ENCODE measurements at regions not wholly inside any gene's neighbourhood (a gene's known extent, or its start where the extent isn't known, plus 50 kb on each side); places are given as distances from the start of the nearest gene placed in this dataset.

- Histone ChIP-seq H3K4me1 (ENCODE audit: insufficient read depth, low read length) (peaks cover 4% of the 10 kb centered on the region), H3K27ac (ENCODE audit: low read depth, low read length) (no peak overlapping the region), H3K9ac (ENCODE audit: low read length) (no peak overlapping the region), H4K20me1 (ENCODE audit: insufficient read depth, low read length) (no peaks in the 10 kb centered on the region), H3K79me2 (ENCODE audit: insufficient read depth, low read length) (no peaks in the 10 kb centered on the region), H3K4me3 (ENCODE audit: insufficient read depth, low read depth, low read length) (no peak overlapping the region), H2AFZ (ENCODE audit: low read depth, low read length) (no peak overlapping the region), H3K4me2 (ENCODE audit: low read length) (no peak overlapping the region), H3K9me3 (ENCODE audit: insufficient read depth, low read depth, low read length) (peaks cover 8% of the 10 kb centered on the region), H3K27me3 (ENCODE audit: insufficient read depth, low read length) (no peaks in the 10 kb centered on the region), H3K36me3 (ENCODE audit: insufficient read depth, low read length) (no peaks in the 10 kb centered on the region)
- no peak for TF ChIP-seq EZH2 (IDR thresholded peaks at IDR 0.05; ENCODE audit: insufficient read depth, low read length)
- TF ChIP-seq CTCF (IDR thresholded peaks at IDR 0.05; ENCODE audit: insufficient read depth, low read depth, low read length) = no peak
- H3K27ac Mint-ChIP-seq (ENCODE audit: unreplicated experiment) = no peak overlapping the region
- no peak overlapping the region for H3K4me3 Mint-ChIP-seq (ENCODE audit: unreplicated experiment)
- peaks cover 4% of the 10 kb centered on the region for H3K4me1 Mint-ChIP-seq (ENCODE audit: low read depth, unreplicated experiment)
- peaks cover 2% of the 10 kb centered on the region for H3K36me3 Mint-ChIP-seq (ENCODE audit: low read depth, unreplicated experiment)
- peaks cover 27% of the 10 kb centered on the region for H3K9me3 Mint-ChIP-seq (ENCODE audit: unreplicated experiment)
- peaks cover 50% of the 10 kb centered on the region for H3K27me3 Mint-ChIP-seq (ENCODE audit: low read depth, unreplicated experiment)
- FAIRE-seq = no peak
- DNase-seq (ENCODE audit: low read depth) = no peak
These were observed 75.4 kb upstream of the LINC01488 start for GRCh38 chr11:69406060-69406459.

- H3K36me3 ChIP-seq (ENCODE audit: insufficient read depth, low read length) = no peaks in the 10 kb centered on the region
- peak overlapping the region; percentile 26 for H3K27ac Mint-ChIP-seq (ENCODE audit: unreplicated experiment)
- no peak overlapping the region for H3K4me2 ChIP-seq (ENCODE audit: low read length)
- no peaks in the 10 kb centered on the region for H3K9me3 ChIP-seq (ENCODE audit: insufficient read depth, low read depth, low read length)
- no peak for TF ChIP-seq CTCF (IDR thresholded peaks at IDR 0.05; ENCODE audit: insufficient read depth, low read depth, low read length)
- no peak for TF ChIP-seq EZH2 (IDR thresholded peaks at IDR 0.05; ENCODE audit: insufficient read depth, low read length)
- no peak for DNase-seq (ENCODE audit: low read depth)
- peaks cover 39% of the 10 kb centered on the region for H3K27me3 Mint-ChIP-seq (ENCODE audit: low read depth, unreplicated experiment)
- no peaks in the 10 kb centered on the region for H3K27me3 ChIP-seq (ENCODE audit: insufficient read depth, low read length)
- H3K79me2 ChIP-seq (ENCODE audit: insufficient read depth, low read length) = no peaks in the 10 kb centered on the region
- no peaks in the 10 kb centered on the region for H3K4me1 ChIP-seq (ENCODE audit: insufficient read depth, low read length)
- H3K4me3 Mint-ChIP-seq (ENCODE audit: unreplicated experiment) = no peak overlapping the region
- H4K20me1 ChIP-seq (ENCODE audit: insufficient read depth, low read length) = no peaks in the 10 kb centered on the region
- H3K36me3 Mint-ChIP-seq (ENCODE audit: low read depth, unreplicated experiment) = peaks cover 2% of the 10 kb centered on the region
- H3K4me3 ChIP-seq (ENCODE audit: insufficient read depth, low read depth, low read length) = no peak overlapping the region
- FAIRE-seq = no peak
- H3K9me3 Mint-ChIP-seq (ENCODE audit: unreplicated experiment) = peaks cover 8% of the 10 kb centered on the region
- H3K27ac ChIP-seq (ENCODE audit: low read depth, low read length) = no peak overlapping the region
- H3K4me1 Mint-ChIP-seq (ENCODE audit: low read depth, unreplicated experiment) = peaks cover 4% of the 10 kb centered on the region
- no peak overlapping the region for H2AFZ ChIP-seq (ENCODE audit: low read depth, low read length)
- H3K9ac ChIP-seq (ENCODE audit: low read length) = no peak overlapping the region
These were observed 71.4 kb upstream of the LINC01488 start for GRCh38 chr11:69409812-69410645.

Data from astrocyte (in vitro differentiated cells and primary cell).